ENCODE measurements at regions not wholly inside any gene's neighbourhood (a gene's known extent, or its start where the extent isn't known, plus 50 kb on each side); places are given as distances from the start of the nearest gene placed in this dataset.

- intact Hi-C loops (cut with DNase I) = no loop called here
- Histone ChIP-seq H3K4me1 (ENCODE audit: control insufficient read depth in 2 of 3, insufficient read depth in 2 of 3, low read depth in 1 of 3, low read length in 3 of 3) (no peaks in the 10 kb centered on the region), H3K4me3 (ENCODE audit: low read length in 3 of 3) (no peak overlapping the region), H3K27ac (ENCODE audit: low read depth in 2 of 2, low read length in 2 of 2) (no peak overlapping the region), H3K9ac (ENCODE audit: low read length in 3 of 3) (no peak overlapping the region), H3K36me3 (ENCODE audit: control insufficient read depth in 2 of 3, insufficient read depth in 3 of 3, low read length in 3 of 3) (no peaks in the 10 kb centered on the region), H3K9me3 (ENCODE audit: control insufficient read depth in 2 of 3, insufficient read depth in 1 of 3, low read length in 3 of 3) (no peaks in the 10 kb centered on the region), H3K27me3 (ENCODE audit: control insufficient read depth, insufficient read depth, low read length) (no peaks in the 10 kb centered on the region)
- TF ChIP-seq CTCF (IDR thresholded peaks at IDR 0.05; ENCODE audit: borderline replicate concordance, extremely low read depth, insufficient read depth) = no peak
- no peak for DNase-seq
- no peak for FAIRE-seq
Observed at GRCh38 chr11:29119116-29119515, 897.7 kb downstream of the KCNA4 start.

- DNase-seq (no peak), FAIRE-seq (no peak)
- intact Hi-C loops (cut with DNase I) = no loop called here
- H3K36me3 ChIP-seq (ENCODE audit: control insufficient read depth in 2 of 3, insufficient read depth in 3 of 3, low read length in 3 of 3) = no peaks in the 10 kb centered on the region
- no peak overlapping the region for H3K9ac ChIP-seq (ENCODE audit: low read length in 3 of 3)
- no peak overlapping the region for H3K4me3 ChIP-seq (ENCODE audit: low read length in 3 of 3)
- H3K9me3 ChIP-seq (ENCODE audit: control insufficient read depth in 2 of 3, insufficient read depth in 1 of 3, low read length in 3 of 3) = no peaks in the 10 kb centered on the region
- H3K27me3 ChIP-seq (ENCODE audit: control insufficient read depth, insufficient read depth, low read length) = no peaks in the 10 kb centered on the region
- no peaks in the 10 kb centered on the region for H3K4me1 ChIP-seq (ENCODE audit: control insufficient read depth in 2 of 3, insufficient read depth in 2 of 3, low read depth in 1 of 3, low read length in 3 of 3)
- TF ChIP-seq CTCF (IDR thresholded peaks at IDR 0.05; ENCODE audit: borderline replicate concordance, extremely low read depth, insufficient read depth) = no peak
- no peak overlapping the region for H3K27ac ChIP-seq (ENCODE audit: low read depth in 2 of 2, low read length in 2 of 2)
Observed at GRCh38 chr11:29100967-29101366, 915.9 kb downstream of the KCNA4 start.

GRCh38 chr11:29095821-29096220, 921.0 kb downstream of the KCNA4 start:
- H3K9ac ChIP-seq (ENCODE audit: low read length in 3 of 3) = no peak overlapping the region
- no peaks in the 10 kb centered on the region for H3K27me3 ChIP-seq (ENCODE audit: control insufficient read depth, insufficient read depth, low read length)
- no peak for DNase-seq
- H3K9me3 ChIP-seq (ENCODE audit: control insufficient read depth in 2 of 3, insufficient read depth in 1 of 3, low read length in 3 of 3) = no peaks in the 10 kb centered on the region
- no peak for FAIRE-seq
- no peak overlapping the region for H3K4me3 ChIP-seq (ENCODE audit: low read length in 3 of 3)
- intact Hi-C loops (cut with DNase I) = no loop called here
- no peak for TF ChIP-seq CTCF (IDR thresholded peaks at IDR 0.05; ENCODE audit: borderline replicate concordance, extremely low read depth, insufficient read depth)
- no peak overlapping the region for H3K27ac ChIP-seq (ENCODE audit: low read depth in 2 of 2, low read length in 2 of 2)
- no peaks in the 10 kb centered on the region for H3K36me3 ChIP-seq (ENCODE audit: control insufficient read depth in 2 of 3, insufficient read depth in 3 of 3, low read length in 3 of 3)
- H3K4me1 ChIP-seq (ENCODE audit: control insufficient read depth in 2 of 3, insufficient read depth in 2 of 3, low read depth in 1 of 3, low read length in 3 of 3) = no peaks in the 10 kb centered on the region

GRCh38 chr11:29093416-29094120, 923.3 kb downstream of the KCNA4 start:
- no peaks in the 10 kb centered on the region for H3K4me1 ChIP-seq (ENCODE audit: control insufficient read depth in 2 of 3, insufficient read depth in 2 of 3, low read depth in 1 of 3, low read length in 3 of 3)
- H3K9me3 ChIP-seq (ENCODE audit: control insufficient read depth in 2 of 3, insufficient read depth in 1 of 3, low read length in 3 of 3) = no peaks in the 10 kb centered on the region
- no peak for DNase-seq
- no peak for TF ChIP-seq CTCF (IDR thresholded peaks at IDR 0.05; ENCODE audit: borderline replicate concordance, extremely low read depth, insufficient read depth)
- intact Hi-C loops (cut with DNase I) = no loop called here
- H3K27ac ChIP-seq (ENCODE audit: low read depth in 2 of 2, low read length in 2 of 2) = no peak overlapping the region
- H3K4me3 ChIP-seq (ENCODE audit: low read length in 3 of 3) = no peak overlapping the region
- no peak overlapping the region for H3K9ac ChIP-seq (ENCODE audit: low read length in 3 of 3)
- no peak for FAIRE-seq
- no peaks in the 10 kb centered on the region for H3K36me3 ChIP-seq (ENCODE audit: control insufficient read depth in 2 of 3, insufficient read depth in 3 of 3, low read length in 3 of 3)
- H3K27me3 ChIP-seq (ENCODE audit: control insufficient read depth, insufficient read depth, low read length) = no peaks in the 10 kb centered on the region

Measured in kidney (tissue), 13 donors.